Thyroid gland (tissue), 4 donors: ENCODE measurements at regions not wholly inside any gene's neighbourhood (a gene's known extent, or its start where the extent isn't known, plus 50 kb on each side); places are given as distances from the start of the nearest gene placed in this dataset.
"Not testable (repeated sequence)": the region's sequence is repeated elsewhere in the genome, so short reads cannot be mapped to it uniquely, and the experiment has no call there.

Experiments
- DNase-seq, 2 donors: peaks; one replicate each; pipeline ENCODE4 v3.0.0-alpha.2; 2019
- H3K27ac ChIP-seq, 3 donors: fragments of 200-600 bp; sonication (generic); 1 replicate in 2 of 3; 2 replicates in 1 of 3; pipeline ENCODE4 v1.5.1; 2016 to 2019; ENCODE audit warnings: mild to moderate bottlenecking in 1 of 3, moderate library complexity in 1 of 3
- H3K27me3 ChIP-seq: fragments of 200-600 bp; sonication (generic); one replicate; pipeline ENCODE4 v1.5.1; 2019
- H3K36me3 ChIP-seq, 2 donors: fragments of 200-600 bp; sonication (generic); one replicate each; pipeline ENCODE4 v1.5.1; 2016 to 2019
- H3K4me1 ChIP-seq, 2 donors: fragments of 200-600 bp; sonication (generic); one replicate each; pipeline ENCODE4 v1.5.1; 2017 to 2019
- H3K4me3 ChIP-seq, 3 donors: fragments of 200-600 bp; sonication (generic); replicated peaks in 1 of 3; 1 replicate in 2 of 3; 2 replicates in 1 of 3; pipeline ENCODE4 v1.5.1; 2016; ENCODE audit warnings: mild to moderate bottlenecking in 1 of 3
- H3K9me3 ChIP-seq: fragments of 200-600 bp; sonication (generic); one replicate; pipeline ENCODE4 v1.5.1; 2017
- POLR2A ChIP-seq, 2 donors: fragments of 450-650 bp; IDR thresholded peaks; one replicate each; pipeline ENCODE4 v1.6.1; 2017; ENCODE audit warnings: antibody characterized with exemption in 2 of 2, mild to moderate bottlenecking in 2 of 2, moderate library complexity in 1 of 2
- WGBS, 2 donors: methylation state at CpG; one replicate each; pipeline ENCODE4 v1.1.5; 2017; 5-methylcytosine and 5-hydroxymethylcytosine counted together
- intact Hi-C: fragments of 100-400 bp; cut with DNase I; formaldehyde crosslinking; loops from one replicate; pipeline ENCODE4 v1.15.1; 2023
- TF ChIP-seq, protein P1 (sequence below), 6 experiments: fragments of 200-600 bp in 3 of 6; fragments of 450-650 bp in 3 of 6; sonication (generic) in 3 of 6; IDR thresholded peaks; one replicate each; pipeline ENCODE4 v1.5.1; 2016 to 2019; ENCODE audit warnings: antibody characterized with exemption in 6 of 6, mild to moderate bottlenecking in 2 of 6, inconsistent platforms in 1 of 6, moderate library complexity in 1 of 6

DNA sequence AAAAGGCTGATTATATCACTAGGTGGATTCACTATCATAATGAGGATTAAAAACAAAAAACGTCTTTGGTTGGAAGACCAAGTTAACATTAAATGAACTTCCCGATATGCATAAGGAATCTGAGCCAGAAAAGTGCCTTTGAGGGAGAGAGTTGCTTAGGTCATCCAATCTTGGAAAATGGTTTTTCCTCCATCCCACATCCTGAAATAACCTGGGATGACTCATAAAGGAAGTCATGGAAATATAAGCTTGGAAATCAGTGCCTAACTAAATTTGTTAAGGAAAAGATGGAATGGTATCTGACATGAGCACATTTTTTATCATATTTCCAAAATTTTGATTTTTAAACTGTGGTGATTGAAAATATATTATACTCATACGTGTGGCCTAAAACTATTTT is 66.0 kb downstream of the KBTBD8 start:
- WGBS, 2 donors, result 66 to 67% methylated on average over 3 of the region's 3 CpGs
- H3K4me1 ChIP-seq, result no peaks in the 10 kb centered on the region
- no peak for TF ChIP-seq POLR2A (IDR thresholded peaks at IDR 0.05)
- TF ChIP-seq, protein P1, sequence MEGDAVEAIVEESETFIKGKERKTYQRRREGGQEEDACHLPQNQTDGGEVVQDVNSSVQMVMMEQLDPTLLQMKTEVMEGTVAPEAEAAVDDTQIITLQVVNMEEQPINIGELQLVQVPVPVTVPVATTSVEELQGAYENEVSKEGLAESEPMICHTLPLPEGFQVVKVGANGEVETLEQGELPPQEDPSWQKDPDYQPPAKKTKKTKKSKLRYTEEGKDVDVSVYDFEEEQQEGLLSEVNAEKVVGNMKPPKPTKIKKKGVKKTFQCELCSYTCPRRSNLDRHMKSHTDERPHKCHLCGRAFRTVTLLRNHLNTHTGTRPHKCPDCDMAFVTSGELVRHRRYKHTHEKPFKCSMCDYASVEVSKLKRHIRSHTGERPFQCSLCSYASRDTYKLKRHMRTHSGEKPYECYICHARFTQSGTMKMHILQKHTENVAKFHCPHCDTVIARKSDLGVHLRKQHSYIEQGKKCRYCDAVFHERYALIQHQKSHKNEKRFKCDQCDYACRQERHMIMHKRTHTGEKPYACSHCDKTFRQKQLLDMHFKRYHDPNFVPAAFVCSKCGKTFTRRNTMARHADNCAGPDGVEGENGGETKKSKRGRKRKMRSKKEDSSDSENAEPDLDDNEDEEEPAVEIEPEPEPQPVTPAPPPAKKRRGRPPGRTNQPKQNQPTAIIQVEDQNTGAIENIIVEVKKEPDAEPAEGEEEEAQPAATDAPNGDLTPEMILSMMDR (IDR thresholded peaks at IDR 0.05), result no peak
- no peak for DNase-seq
- no peaks in the 10 kb centered on the region for H3K9me3 ChIP-seq
- H3K4me3 ChIP-seq, result no peak overlapping the region
- no peaks in the 10 kb centered on the region for H3K36me3 ChIP-seq
- no peak overlapping the region for H3K27ac ChIP-seq
- H3K27me3 ChIP-seq, result no peaks in the 10 kb centered on the region
- intact Hi-C loops, result no loop called here

DNA sequence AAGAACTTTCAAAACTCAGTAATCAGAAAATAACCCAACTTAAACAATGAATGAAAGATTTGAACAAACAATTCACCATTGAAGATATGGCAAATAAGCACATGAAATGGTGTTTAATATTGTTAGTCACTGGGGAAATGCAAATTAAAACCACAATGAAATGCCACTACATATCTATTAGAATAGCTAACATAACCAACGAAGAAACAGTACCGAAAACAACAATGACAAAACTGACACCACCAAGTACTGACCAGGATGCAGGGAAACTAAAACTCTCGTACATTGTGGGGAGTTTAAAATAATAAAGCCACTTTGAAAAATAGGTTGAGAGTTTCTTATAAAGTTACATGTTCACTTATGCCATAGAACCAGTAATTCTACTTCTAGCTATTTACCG is 69.1 kb downstream of the KBTBD8 start:
- Histone ChIP-seq H3K4me3 (no peak overlapping the region), H3K4me1 (no peaks in the 10 kb centered on the region), H3K27ac (no peak overlapping the region), H3K9me3 (no peaks in the 10 kb centered on the region), H3K36me3 (no peaks in the 10 kb centered on the region), H3K27me3 (no peaks in the 10 kb centered on the region)
- intact Hi-C loops, result no loop called here
- no peak for TF ChIP-seq POLR2A (IDR thresholded peaks at IDR 0.05)
- TF ChIP-seq, protein P1 (IDR thresholded peaks at IDR 0.05), result no peak
- 65 to 66% methylated on average over 4 of the region's 4 CpGs for WGBS, 2 donors
- no peak for DNase-seq

DNA sequence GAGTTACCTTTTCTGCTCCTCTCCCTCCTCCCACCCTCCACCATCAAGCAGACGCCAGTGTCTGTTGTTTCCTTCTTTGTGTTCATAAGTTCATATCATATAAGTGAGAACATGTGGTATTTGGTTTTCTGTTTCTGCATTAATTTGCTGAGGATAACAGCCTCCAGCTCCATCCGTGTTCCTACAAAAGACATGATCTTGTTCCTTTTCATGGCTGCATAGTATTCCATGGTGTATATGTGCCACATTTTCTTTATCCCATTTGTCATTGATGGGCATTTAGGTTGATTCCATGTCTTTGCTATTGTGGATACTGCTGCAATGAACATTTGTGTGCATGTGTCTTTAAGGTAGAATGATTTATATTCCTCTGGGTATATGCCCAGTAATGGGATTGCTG is 74.5 kb downstream of the KBTBD8 start:
- DNase-seq, intact Hi-C loops: not testable (repeated sequence)
- WGBS, 2 donors, result 90 to 97% methylated on average over 2 of the region's 2 CpGs

DNA sequence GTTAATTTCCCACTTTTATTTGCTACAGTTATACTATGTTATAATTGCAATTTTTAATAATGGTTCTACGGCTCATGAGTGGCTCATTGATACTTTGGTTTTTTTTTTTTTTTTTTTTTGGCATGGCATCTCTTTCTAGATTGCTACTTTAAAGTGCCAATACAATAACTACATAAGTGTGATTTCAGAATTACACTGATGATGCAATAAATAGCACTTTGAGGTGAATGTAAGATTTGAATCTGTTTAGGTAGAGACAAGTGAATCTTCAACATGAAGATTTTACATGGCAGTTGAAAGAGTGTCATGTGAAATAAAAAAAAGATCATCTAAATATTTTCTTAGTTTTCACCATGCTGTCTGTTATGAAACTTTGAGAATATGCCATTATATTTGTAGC is 75.7 kb downstream of the KBTBD8 start:
- Histone ChIP-seq H3K27ac (no peak overlapping the region), H3K36me3 (no peaks in the 10 kb centered on the region), H3K27me3 (no peaks in the 10 kb centered on the region), H3K4me3 (no peak overlapping the region), H3K4me1 (no peaks in the 10 kb centered on the region), H3K9me3 (no peaks in the 10 kb centered on the region)
- intact Hi-C loops, result no loop called here
- no peak for TF ChIP-seq POLR2A (IDR thresholded peaks at IDR 0.05)
- TF ChIP-seq, protein P1 (IDR thresholded peaks at IDR 0.05), result no peak
- no peak for DNase-seq
- 93 to 94% methylated on average over 1 of the region's 1 CpG for WGBS, 2 donors

More for the DNA sequence above, 74.5 kb downstream of the KBTBD8 start:
- not testable (repeated sequence) for H3K27me3 ChIP-seq, H3K27ac ChIP-seq, H3K36me3 ChIP-seq, H3K4me1 ChIP-seq, H3K4me3 ChIP-seq, H3K9me3 ChIP-seq

DNA sequence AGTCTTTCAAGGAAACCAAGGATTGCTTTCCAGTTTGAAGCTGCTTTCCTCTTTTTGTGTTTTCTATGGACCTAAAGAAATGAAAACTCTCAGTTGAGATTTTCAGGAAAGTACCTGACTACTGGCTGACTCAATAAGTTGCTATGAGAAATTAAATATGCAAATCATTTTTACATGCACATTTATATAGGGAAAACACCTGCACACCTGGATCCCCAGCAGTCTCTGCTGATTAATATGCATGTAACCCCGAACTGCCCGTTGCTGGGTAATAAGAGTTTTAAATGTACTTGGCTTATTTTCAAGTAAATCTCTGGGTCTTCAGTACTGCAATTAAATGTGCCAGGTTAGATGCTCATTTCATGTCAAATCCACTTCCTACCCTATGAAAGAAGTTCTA is 77.2 kb downstream of the KBTBD8 start:
- no peaks in the 10 kb centered on the region for H3K4me1 ChIP-seq
- no peaks in the 10 kb centered on the region for H3K9me3 ChIP-seq
- 80 to 86% methylated on average over 2 of the region's 2 CpGs for WGBS, 2 donors
- no peak overlapping the region for H3K4me3 ChIP-seq
- no peaks in the 10 kb centered on the region for H3K27me3 ChIP-seq
- intact Hi-C loops, result no loop called here
- TF ChIP-seq, protein P1 (IDR thresholded peaks at IDR 0.05), result no peak
- no peak for TF ChIP-seq POLR2A (IDR thresholded peaks at IDR 0.05)
- no peak for DNase-seq
- H3K36me3 ChIP-seq, result no peaks in the 10 kb centered on the region
- H3K27ac ChIP-seq, result no peak overlapping the region

DNA sequence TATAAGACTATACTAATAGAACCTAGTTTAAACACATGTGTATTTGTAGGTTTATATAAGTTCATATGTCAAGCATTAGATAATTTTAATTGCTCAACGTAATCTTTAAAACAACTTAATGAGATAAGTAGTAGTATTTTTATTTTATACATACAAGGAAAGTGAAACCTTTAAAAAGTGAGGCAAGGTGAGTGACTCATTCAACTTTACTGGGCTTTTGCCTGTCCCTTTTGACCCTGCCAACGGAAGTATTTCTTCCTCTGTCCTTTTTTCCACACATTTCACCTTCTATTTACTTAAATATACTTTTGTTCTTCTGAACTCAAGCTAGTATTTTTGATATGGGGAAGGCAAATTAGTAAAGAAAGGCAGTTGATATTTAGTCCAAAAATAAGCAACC is 78.5 kb downstream of the KBTBD8 start:
- no peaks in the 10 kb centered on the region for H3K27me3 ChIP-seq
- WGBS, 2 donors, result 57 to 64% methylated on average over 2 of the region's 2 CpGs
- H3K4me3 ChIP-seq, result no peak overlapping the region
- no peaks in the 10 kb centered on the region for H3K4me1 ChIP-seq
- intact Hi-C loops, result no loop called here
- no peaks in the 10 kb centered on the region for H3K9me3 ChIP-seq
- no peak for TF ChIP-seq POLR2A (IDR thresholded peaks at IDR 0.05)
- TF ChIP-seq, protein P1 (IDR thresholded peaks at IDR 0.05), result no peak
- DNase-seq, result no peak
- H3K36me3 ChIP-seq, result no peaks in the 10 kb centered on the region
- H3K27ac ChIP-seq, result no peak overlapping the region
